ENCODE measurements at regions not wholly inside any gene's neighbourhood (a gene's known extent, or its start where the extent isn't known, plus 50 kb on each side); places are given as distances from the start of the nearest gene placed in this dataset.
"Not testable (repeated sequence)": the region's sequence is repeated elsewhere in the genome, so short reads cannot be mapped to it uniquely, and the experiment has no call there.

- no peak for DNase-seq
Observed at GRCh38 chr12:46667551-46667950, 158.2 kb downstream of the SLC38A4 start.

GRCh38 chr12:46664761-46665287, 161.0 kb downstream of the SLC38A4 start:
- no peak for DNase-seq

GRCh38 chr12:46663318-46663717, 162.5 kb downstream of the SLC38A4 start:
- no peak for DNase-seq

- no peak for DNase-seq
Observed at GRCh38 chr12:46661110-46661845, 164.5 kb downstream of the SLC38A4 start.

- no peak for DNase-seq
Observed at GRCh38 chr12:46660719-46661109, 165.1 kb downstream of the SLC38A4 start.

- DNase-seq, result no peak
Observed at GRCh38 chr12:46660276-46660675, 165.5 kb downstream of the SLC38A4 start.

GRCh38 chr12:46659824-46660223, 166.0 kb downstream of the SLC38A4 start:
- DNase-seq, result no peak

GRCh38 chr12:46659032-46659650, 166.7 kb downstream of the SLC38A4 start:
- DNase-seq, result no peak

GRCh38 chr12:46657453-46658411, 168.1 kb downstream of the SLC38A4 start:
- DNase-seq, result no peak

GRCh38 chr12:46655984-46656383, 169.8 kb downstream of the SLC38A4 start:
- not testable (repeated sequence) for DNase-seq

- no peak for DNase-seq
Observed at GRCh38 chr12:46653311-46653710, 172.5 kb downstream of the SLC38A4 start.

- DNase-seq, result no peak
Observed at GRCh38 chr12:46652692-46653091, 173.1 kb downstream of the SLC38A4 start.

GRCh38 chr12:46650688-46651087, 175.1 kb downstream of the SLC38A4 start:
- DNase-seq, result no peak

GRCh38 chr12:46649433-46649832, 176.4 kb downstream of the SLC38A4 start:
- no peak for DNase-seq

GRCh38 chr12:46647034-46647433, 178.8 kb downstream of the SLC38A4 start:
- no peak for DNase-seq

- DNase-seq, result not testable (repeated sequence)
Observed at GRCh38 chr12:46641649-46642048, 184.1 kb downstream of the SLC38A4 start.

- no peak for DNase-seq
Observed at GRCh38 chr12:46635818-46636217, 190.0 kb downstream of the SLC38A4 start.

- no peak for DNase-seq
Observed at GRCh38 chr12:46629331-46630229, 196.2 kb downstream of the SLC38A4 start.

- DNase-seq, result no peak
Observed at GRCh38 chr12:46628176-46628575, 197.6 kb downstream of the SLC38A4 start.

- DNase-seq, result no peak
Observed at GRCh38 chr12:46627686-46628085, 198.1 kb downstream of the SLC38A4 start.

GRCh38 chr12:46619474-46619873, 206.3 kb downstream of the SLC38A4 start:
- DNase-seq, result not testable (repeated sequence)

GRCh38 chr12:46617737-46618136, 208.1 kb downstream of the SLC38A4 start:
- not testable (repeated sequence) for DNase-seq

Data from activated naive CD4-positive, alpha-beta T cell treated with Interleukin-2 at 50 U/mL for 16 hours (primary cell).